A673 (cell line): ENCODE measurements at regions not wholly inside any gene's neighbourhood (a gene's known extent, or its start where the extent isn't known, plus 50 kb on each side); places are given as distances from the start of the nearest gene placed in this dataset.

Experiments used
- EZH2 ChIP-seq: fragments of 200-600 bp; sonication (generic); IDR thresholded peaks from 2 replicates; pipeline ENCODE4 v1.6.1; 2017; ENCODE audit warnings: borderline replicate concordance, low read depth, mild to moderate bottlenecking, mixed read lengths, antibody characterized with exemption, low read length; ENCODE audit not compliant: poor library complexity, severe bottlenecking
- TF ChIP-seq, protein P1 (sequence below): fragments of 300-800, 200-600 bp; sonication (generic); conservative IDR thresholded peaks from 2 replicates; pipeline ENCODE4 v1.5.1; 2017; ENCODE audit warnings: low read depth, mild to moderate bottlenecking, antibody characterized with exemption, low read length, moderate library complexity, mixed read lengths

DNA sequence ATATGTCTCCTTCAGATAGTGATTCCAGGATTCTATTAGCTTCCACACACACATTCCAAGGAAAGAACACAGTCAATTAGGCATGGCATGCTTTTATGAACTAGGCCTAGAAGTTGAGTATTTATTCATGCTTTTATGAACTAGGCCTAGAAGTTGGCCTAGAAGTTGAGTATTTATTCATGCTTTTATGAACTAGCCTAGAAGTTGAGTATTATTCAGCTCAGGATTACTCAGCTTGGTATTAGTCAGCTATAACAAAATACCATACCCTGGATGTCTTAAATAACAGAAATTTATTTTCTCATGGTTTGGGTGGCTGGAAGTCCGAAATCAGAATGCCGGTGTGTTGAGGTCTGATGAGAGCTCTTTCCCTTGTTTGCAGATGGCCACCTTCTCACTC, 442.7 kb upstream of the FLRT2 start:
- TF ChIP-seq, protein P1, sequence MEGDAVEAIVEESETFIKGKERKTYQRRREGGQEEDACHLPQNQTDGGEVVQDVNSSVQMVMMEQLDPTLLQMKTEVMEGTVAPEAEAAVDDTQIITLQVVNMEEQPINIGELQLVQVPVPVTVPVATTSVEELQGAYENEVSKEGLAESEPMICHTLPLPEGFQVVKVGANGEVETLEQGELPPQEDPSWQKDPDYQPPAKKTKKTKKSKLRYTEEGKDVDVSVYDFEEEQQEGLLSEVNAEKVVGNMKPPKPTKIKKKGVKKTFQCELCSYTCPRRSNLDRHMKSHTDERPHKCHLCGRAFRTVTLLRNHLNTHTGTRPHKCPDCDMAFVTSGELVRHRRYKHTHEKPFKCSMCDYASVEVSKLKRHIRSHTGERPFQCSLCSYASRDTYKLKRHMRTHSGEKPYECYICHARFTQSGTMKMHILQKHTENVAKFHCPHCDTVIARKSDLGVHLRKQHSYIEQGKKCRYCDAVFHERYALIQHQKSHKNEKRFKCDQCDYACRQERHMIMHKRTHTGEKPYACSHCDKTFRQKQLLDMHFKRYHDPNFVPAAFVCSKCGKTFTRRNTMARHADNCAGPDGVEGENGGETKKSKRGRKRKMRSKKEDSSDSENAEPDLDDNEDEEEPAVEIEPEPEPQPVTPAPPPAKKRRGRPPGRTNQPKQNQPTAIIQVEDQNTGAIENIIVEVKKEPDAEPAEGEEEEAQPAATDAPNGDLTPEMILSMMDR: no peak
- TF ChIP-seq EZH2: no peak
